HL-60 (cell line): ENCODE measurements at regions not wholly inside any gene's neighbourhood (a gene's known extent, or its start where the extent isn't known, plus 50 kb on each side); places are given as distances from the start of the nearest gene placed in this dataset.

Experiments
- DNase-seq, 2 experiments: peaks; one replicate each; pipeline ENCODE4 v3.0.0-alpha.2; 2010 to 2020; ENCODE audit warnings: low read depth in 1 of 2, low spot score in 1 of 2
- H3K27ac ChIP-seq: fragments of 250-450 bp; sonication (Bioruptor Pico); replicated peaks from 2 replicates; pipeline ENCODE4 v1.5.1; 2020; ENCODE audit warnings: mild to moderate bottlenecking, moderate library complexity
- H3K27me3 ChIP-seq: fragments of 250-450 bp; sonication (Bioruptor Pico); 2 replicates; pipeline ENCODE4 v1.5.1; 2021; ENCODE audit warnings: mild to moderate bottlenecking, moderate library complexity; ENCODE audit not compliant: insufficient read depth, poor library complexity, severe bottlenecking
- H3K4me3 ChIP-seq: replicated peaks from 2 replicates; pipeline ENCODE4 v1.5.1; 2011; ENCODE audit warnings: mild to moderate bottlenecking, control low read depth, low read length; ENCODE audit not compliant: insufficient read depth
- CTCF ChIP-seq: IDR thresholded peaks from one replicate; pipeline ENCODE4 v1.5.1; 2011; ENCODE audit warnings: low read length, control low read depth, inconsistent platforms; ENCODE audit not compliant: insufficient read depth
- GABPA ChIP-seq: IDR thresholded peaks from 2 replicates; pipeline ENCODE4 v1.6.1; 2012; ENCODE audit warnings: low read depth
- POLR2AphosphoS5 ChIP-seq: IDR thresholded peaks from 2 replicates; pipeline ENCODE4 v1.6.1; 2012; ENCODE audit warnings: low read depth
- SPI1 ChIP-seq: IDR thresholded peaks from 2 replicates; pipeline ENCODE4 v1.6.1; 2012; ENCODE audit warnings: low read depth, mild to moderate bottlenecking, borderline replicate concordance
- TF ChIP-seq, protein P1 (sequence below): IDR thresholded peaks from 2 replicates; pipeline ENCODE4 v1.6.1; 2012; ENCODE audit warnings: low read depth; ENCODE audit not compliant: insufficient replicate concordance

DNA sequence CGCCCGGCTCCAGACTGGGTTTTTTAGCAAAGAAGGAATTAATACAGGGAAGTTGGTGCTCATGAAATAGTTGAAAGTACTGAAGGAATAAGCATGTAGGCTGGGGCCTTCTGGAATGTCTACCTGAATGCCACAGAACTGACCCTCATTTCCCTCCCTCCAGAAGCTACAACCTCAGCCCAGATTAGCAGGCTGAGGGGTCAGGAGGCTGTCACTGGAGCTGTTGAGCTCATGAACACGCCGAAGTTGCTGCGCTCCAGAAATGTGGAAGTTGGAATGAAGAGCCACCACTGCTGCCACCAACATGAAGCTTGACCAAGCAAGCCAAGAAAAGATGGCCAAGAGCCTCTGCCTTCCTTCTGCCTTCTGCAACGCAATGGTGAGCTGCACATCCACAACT lies 52.2 kb upstream of the KMT2E start:
- no peak overlapping the region for H3K4me3 ChIP-seq
- no peak for TF ChIP-seq CTCF
- TF ChIP-seq POLR2AphosphoS5 = no peak
- H3K27ac ChIP-seq = peak overlapping the region; percentile 85
- DNase-seq = peak in 1 of 2 experiments; percentile 41
- H3K27me3 ChIP-seq = no peaks in the 10 kb centered on the region

GRCh38 chr7:104962781-104963180 lies 51.2 kb upstream of the KMT2E start:
- H3K27ac ChIP-seq = peak overlapping the region; percentile 85
- TF ChIP-seq CTCF = no peak
- no peak for TF ChIP-seq SPI1
- TF ChIP-seq GABPA = no peak
- DNase-seq = no peak
- H3K27me3 ChIP-seq = no peaks in the 10 kb centered on the region
- no peak overlapping the region for H3K4me3 ChIP-seq

DNA sequence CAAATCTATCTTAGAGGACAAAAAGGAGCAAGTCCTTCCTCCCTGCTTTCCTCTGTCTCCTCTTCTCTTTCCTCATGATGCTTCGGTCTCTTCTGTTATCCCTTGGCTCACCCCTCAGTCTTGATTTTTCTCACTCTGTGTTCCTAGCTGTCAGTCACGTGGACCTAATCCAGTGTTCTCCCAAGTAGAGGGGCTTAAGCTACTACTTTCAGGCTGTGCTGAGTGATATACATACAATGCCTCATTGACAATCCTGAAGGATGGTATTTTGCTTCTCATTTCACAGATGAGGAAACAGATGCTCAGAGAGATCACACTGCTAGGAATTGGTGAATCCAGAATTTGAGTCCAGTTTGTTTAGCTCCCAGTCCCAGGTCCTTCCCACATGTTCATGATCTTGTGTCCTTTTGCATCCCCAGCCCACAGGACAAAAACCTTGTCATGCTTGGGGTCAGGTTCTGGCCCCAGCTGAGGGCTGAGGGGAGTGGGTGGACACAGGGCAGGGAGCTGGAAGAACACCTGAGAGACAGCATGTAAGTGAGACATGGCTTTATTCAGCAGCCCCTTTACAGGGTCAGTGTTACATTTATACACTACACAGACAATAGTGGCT lies 50.5 kb upstream of the KMT2E start:
- no peaks in the 10 kb centered on the region for H3K27me3 ChIP-seq
- TF ChIP-seq, protein P1, sequence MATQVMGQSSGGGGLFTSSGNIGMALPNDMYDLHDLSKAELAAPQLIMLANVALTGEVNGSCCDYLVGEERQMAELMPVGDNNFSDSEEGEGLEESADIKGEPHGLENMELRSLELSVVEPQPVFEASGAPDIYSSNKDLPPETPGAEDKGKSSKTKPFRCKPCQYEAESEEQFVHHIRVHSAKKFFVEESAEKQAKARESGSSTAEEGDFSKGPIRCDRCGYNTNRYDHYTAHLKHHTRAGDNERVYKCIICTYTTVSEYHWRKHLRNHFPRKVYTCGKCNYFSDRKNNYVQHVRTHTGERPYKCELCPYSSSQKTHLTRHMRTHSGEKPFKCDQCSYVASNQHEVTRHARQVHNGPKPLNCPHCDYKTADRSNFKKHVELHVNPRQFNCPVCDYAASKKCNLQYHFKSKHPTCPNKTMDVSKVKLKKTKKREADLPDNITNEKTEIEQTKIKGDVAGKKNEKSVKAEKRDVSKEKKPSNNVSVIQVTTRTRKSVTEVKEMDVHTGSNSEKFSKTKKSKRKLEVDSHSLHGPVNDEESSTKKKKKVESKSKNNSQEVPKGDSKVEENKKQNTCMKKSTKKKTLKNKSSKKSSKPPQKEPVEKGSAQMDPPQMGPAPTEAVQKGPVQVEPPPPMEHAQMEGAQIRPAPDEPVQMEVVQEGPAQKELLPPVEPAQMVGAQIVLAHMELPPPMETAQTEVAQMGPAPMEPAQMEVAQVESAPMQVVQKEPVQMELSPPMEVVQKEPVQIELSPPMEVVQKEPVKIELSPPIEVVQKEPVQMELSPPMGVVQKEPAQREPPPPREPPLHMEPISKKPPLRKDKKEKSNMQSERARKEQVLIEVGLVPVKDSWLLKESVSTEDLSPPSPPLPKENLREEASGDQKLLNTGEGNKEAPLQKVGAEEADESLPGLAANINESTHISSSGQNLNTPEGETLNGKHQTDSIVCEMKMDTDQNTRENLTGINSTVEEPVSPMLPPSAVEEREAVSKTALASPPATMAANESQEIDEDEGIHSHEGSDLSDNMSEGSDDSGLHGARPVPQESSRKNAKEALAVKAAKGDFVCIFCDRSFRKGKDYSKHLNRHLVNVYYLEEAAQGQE = no peak
- TF ChIP-seq SPI1 = no peak
- no peak for TF ChIP-seq GABPA
- no peak for TF ChIP-seq POLR2AphosphoS5
- TF ChIP-seq CTCF = no peak
- no peak overlapping the region; the same call in 1 of the 2 replicates for H3K27ac ChIP-seq
- DNase-seq = no peak
- H3K4me3 ChIP-seq = no peak overlapping the region

DNA sequence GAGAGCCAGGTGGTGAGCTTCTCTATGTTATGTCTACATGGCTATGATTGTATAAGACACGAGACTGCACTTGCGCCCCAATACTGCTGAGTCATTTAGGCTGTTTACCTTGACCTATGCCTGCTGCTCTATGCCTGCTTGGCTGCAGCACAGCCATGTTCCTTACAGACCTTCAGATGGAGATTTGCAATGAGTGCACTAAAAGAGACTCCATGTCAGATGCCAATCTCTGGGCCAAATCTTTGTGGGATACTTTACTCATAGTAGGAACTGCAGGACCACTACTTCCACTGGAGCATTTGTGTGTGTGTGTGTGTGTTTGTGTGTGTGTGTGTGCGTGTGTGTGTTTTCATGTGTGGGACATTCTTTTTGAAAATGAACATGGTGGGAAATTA lies 50.0 kb upstream of the KMT2E start:
- H3K27ac ChIP-seq = no peak overlapping the region; the same call in 1 of the 2 replicates
- TF ChIP-seq, protein P1 = no peak
- TF ChIP-seq SPI1 = no peak
- no peak for TF ChIP-seq CTCF
- TF ChIP-seq POLR2AphosphoS5 = no peak
- TF ChIP-seq GABPA = no peak
- H3K27me3 ChIP-seq = no peaks in the 10 kb centered on the region

More for the DNA sequence above, 50.0 kb upstream of the KMT2E start:
- DNase-seq = peak in 1 of 2 experiments; percentile 20
- H3K4me3 ChIP-seq = no peak overlapping the region
